ENCODE measurements at regions not wholly inside any gene's neighbourhood (a gene's known extent, or its start where the extent isn't known, plus 50 kb on each side); places are given as distances from the start of the nearest gene placed in this dataset.
A peak's percentile ranks its signal among the peaks of the same experiment; 100 is the strongest.

- DNase-seq (ENCODE audit: low read depth, low spot score) = no peak
These were observed 51.9 kb downstream of the CEBPB start for GRCh38 chr20:50242548-50242862.

GRCh38 chr20:50242863-50243609, 52.4 kb downstream of the CEBPB start:
- DNase-seq (ENCODE audit: low read depth, low spot score) = peak; percentile 91

GRCh38 chr20:50243610-50244351, 53.2 kb downstream of the CEBPB start:
- DNase-seq (ENCODE audit: low read depth, low spot score) = no peak

GRCh38 chr20:50244352-50245149, 53.9 kb downstream of the CEBPB start:
- no peak for DNase-seq (ENCODE audit: low read depth, low spot score)

- DNase-seq (ENCODE audit: low read depth, low spot score) = peak; percentile 37
These were observed 55.1 kb downstream of the CEBPB start for GRCh38 chr20:50245498-50246366.

GRCh38 chr20:50246367-50247195, 56.0 kb downstream of the CEBPB start:
- no peak for DNase-seq (ENCODE audit: low read depth, low spot score)

- DNase-seq (ENCODE audit: low read depth, low spot score) = no peak
These were observed 56.8 kb downstream of the CEBPB start for GRCh38 chr20:50247196-50248094.

- peak; percentile 36 for DNase-seq (ENCODE audit: low read depth, low spot score)
These were observed 57.5 kb downstream of the CEBPB start for GRCh38 chr20:50248104-50248641.

- DNase-seq (ENCODE audit: low read depth, low spot score) = no peak
These were observed 59.1 kb downstream of the CEBPB start for GRCh38 chr20:50249447-50250388.

- DNase-seq (ENCODE audit: low read depth, low spot score) = no peak
These were observed 60.2 kb downstream of the CEBPB start for GRCh38 chr20:50250679-50251382.

- DNase-seq (ENCODE audit: low read depth, low spot score) = no peak
These were observed 60.7 kb downstream of the CEBPB start for GRCh38 chr20:50251383-50251748.

- DNase-seq (ENCODE audit: low read depth, low spot score) = peak; percentile 49
These were observed 61.4 kb downstream of the CEBPB start for GRCh38 chr20:50251992-50252511.

GRCh38 chr20:50252701-50253100, 62.1 kb downstream of the CEBPB start:
- no peak for DNase-seq (ENCODE audit: low read depth, low spot score)

GRCh38 chr20:50253101-50253500, 62.5 kb downstream of the CEBPB start:
- no peak for DNase-seq (ENCODE audit: low read depth, low spot score)

- DNase-seq (ENCODE audit: low read depth, low spot score) = no peak
These were observed 63.9 kb downstream of the CEBPB start for GRCh38 chr20:50254466-50255079.

GRCh38 chr20:50256577-50256976, 65.9 kb downstream of the CEBPB start:
- DNase-seq (ENCODE audit: low read depth, low spot score) = no peak

GRCh38 chr20:50257860-50258259, 67.2 kb downstream of the CEBPB start:
- no peak for DNase-seq (ENCODE audit: low read depth, low spot score)

Data from astrocyte of the hippocampus (primary cell).